ENCODE measurements at regions not wholly inside any gene's neighbourhood (a gene's known extent, or its start where the extent isn't known, plus 50 kb on each side); places are given as distances from the start of the nearest gene placed in this dataset.

GRCh38 chr17:14498812-14499211 is 197.9 kb downstream of the HS3ST3B1 start:
- no peak for DNase-seq
- no peaks in the 10 kb centered on the region for H3K27me3 ChIP-seq
- WGBS, 2 donors = 69 to 83% methylated on average over 1 of the region's 1 CpG
- H3K27ac ChIP-seq = no peak overlapping the region
- H3K36me3 ChIP-seq = no peaks in the 10 kb centered on the region
- intact Hi-C loops (cut with DNase I) = no loop called here
- H3K4me3 ChIP-seq = no peak overlapping the region
- no peaks in the 10 kb centered on the region for H3K4me1 ChIP-seq
- no peaks in the 10 kb centered on the region for H3K9me3 ChIP-seq
- TF ChIP-seq CTCF (IDR thresholded peaks at IDR 0.05) = no peak
- no peak for TF ChIP-seq POLR2A (IDR thresholded peaks at IDR 0.05)

- H3K36me3 ChIP-seq = no peaks in the 10 kb centered on the region
- H3K4me1 ChIP-seq = peaks cover 0 to 15% (median 5%) of the 10 kb centered on the region in 3 donors
- 81 to 86% methylated on average over 4 of the region's 4 CpGs for WGBS, 2 donors
- H3K27ac ChIP-seq = no peak overlapping the region
- no peak for DNase-seq
- no peaks in the 10 kb centered on the region for H3K27me3 ChIP-seq
- TF ChIP-seq CTCF (IDR thresholded peaks at IDR 0.05) (no peak), POLR2A (IDR thresholded peaks at IDR 0.05) (no peak)
- intact Hi-C loops (cut with DNase I) = no loop called here
- no peak overlapping the region for H3K4me3 ChIP-seq
- no peaks in the 10 kb centered on the region for H3K9me3 ChIP-seq
Observed at GRCh38 chr17:14494161-14494560, 193.3 kb downstream of the HS3ST3B1 start.

- Histone ChIP-seq H3K36me3 (no peaks in the 10 kb centered on the region), H3K4me1 (peaks cover 0 to 15% (median 5%) of the 10 kb centered on the region in 3 donors), H3K4me3 (no peak overlapping the region), H3K27ac (peak overlapping the region in 2 of 4 donors; percentile 7 to 19), H3K27me3 (no peaks in the 10 kb centered on the region), H3K9me3 (no peaks in the 10 kb centered on the region)
- no peak for DNase-seq
- TF ChIP-seq CTCF (IDR thresholded peaks at IDR 0.05) (no peak), POLR2A (IDR thresholded peaks at IDR 0.05) (no peak)
- 35 to 47% methylated on average over 2 of the region's 2 CpGs for WGBS, 2 donors
- intact Hi-C loops (cut with DNase I) = no loop called here
Observed at GRCh38 chr17:14489986-14490385, 189.1 kb downstream of the HS3ST3B1 start.

GRCh38 chr17:14488958-14489550 is 188.2 kb downstream of the HS3ST3B1 start:
- peak overlapping the region in 2 of 4 donors; percentile 7 to 19 for H3K27ac ChIP-seq
- peaks cover 0 to 15% (median 5%) of the 10 kb centered on the region in 3 donors for H3K4me1 ChIP-seq
- H3K4me3 ChIP-seq = no peak overlapping the region
- 58 to 68% methylated on average over 2 of the region's 2 CpGs for WGBS, 2 donors
- no peaks in the 10 kb centered on the region for H3K36me3 ChIP-seq
- TF ChIP-seq POLR2A (IDR thresholded peaks at IDR 0.05) = no peak
- TF ChIP-seq CTCF (IDR thresholded peaks at IDR 0.05) = no peak
- no peaks in the 10 kb centered on the region for H3K9me3 ChIP-seq
- intact Hi-C loops (cut with DNase I) = no loop called here
- H3K27me3 ChIP-seq = no peaks in the 10 kb centered on the region
- DNase-seq = no peak

- TF ChIP-seq CTCF (IDR thresholded peaks at IDR 0.05) (no peak), POLR2A (IDR thresholded peaks at IDR 0.05) (no peak)
- Histone ChIP-seq H3K4me1 (peaks cover 0 to 15% (median 5%) of the 10 kb centered on the region in 3 donors), H3K27ac (no peak overlapping the region), H3K36me3 (no peaks in the 10 kb centered on the region), H3K4me3 (no peak overlapping the region), H3K9me3 (no peaks in the 10 kb centered on the region), H3K27me3 (no peaks in the 10 kb centered on the region)
- DNase-seq = no peak
- intact Hi-C loops (cut with DNase I) = no loop called here
- 79 to 91% methylated on average over 8 of the region's 8 CpGs for WGBS, 2 donors
Observed at GRCh38 chr17:14487068-14487467, 186.2 kb downstream of the HS3ST3B1 start.
